ENCODE measurements at regions not wholly inside any gene's neighbourhood (a gene's known extent, or its start where the extent isn't known, plus 50 kb on each side); places are given as distances from the start of the nearest gene placed in this dataset.

DNA sequence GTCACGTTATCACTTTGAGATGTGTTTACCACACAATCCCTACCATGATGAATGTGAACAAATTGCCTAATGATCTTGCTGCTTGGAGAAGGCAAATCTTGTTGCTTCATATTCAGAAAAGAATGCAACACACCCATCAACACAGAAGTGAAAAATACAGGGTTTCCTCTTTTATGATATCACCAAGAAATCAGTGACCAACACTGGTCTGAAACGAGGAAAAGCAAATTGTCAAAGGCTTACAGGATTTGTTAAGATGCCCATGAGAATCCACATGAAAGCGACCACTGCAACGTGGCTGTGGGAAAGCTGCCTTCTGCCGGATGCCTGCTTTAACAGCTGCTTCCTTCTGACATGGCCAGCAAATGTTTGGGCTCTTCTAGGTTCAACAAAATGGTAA, 397.6 kb upstream of the LRATD1 start:
- FAIRE-seq (no peak), DNase-seq (ENCODE audit: low read depth, low spot score) (no peak), ATAC-seq (no peak)
- POLR2A ChIA-PET, result no interaction called here
- no peaks in the 10 kb centered on the region for H4K20me1 ChIP-seq (ENCODE audit: control insufficient read depth, insufficient read depth)
- no peak overlapping the region for H3K27ac ChIP-seq (ENCODE audit: control insufficient read depth, insufficient read depth)
- in situ Hi-C loops (cut with MboI) (no loop called here), intact Hi-C loops (cut with micrococcal nuclease; ENCODE audit: unreplicated experiment) (no loop called here)
- SMC1A ChIA-PET (ENCODE audit: uncharacterized antibody, unreplicated experiment), result no interaction called here
- H2AFZ ChIP-seq (ENCODE audit: control insufficient read depth, low read depth, low read length), result no peak overlapping the region
- CTCF ChIA-PET, result no interaction called here
- TF ChIP-seq, protein P1, sequence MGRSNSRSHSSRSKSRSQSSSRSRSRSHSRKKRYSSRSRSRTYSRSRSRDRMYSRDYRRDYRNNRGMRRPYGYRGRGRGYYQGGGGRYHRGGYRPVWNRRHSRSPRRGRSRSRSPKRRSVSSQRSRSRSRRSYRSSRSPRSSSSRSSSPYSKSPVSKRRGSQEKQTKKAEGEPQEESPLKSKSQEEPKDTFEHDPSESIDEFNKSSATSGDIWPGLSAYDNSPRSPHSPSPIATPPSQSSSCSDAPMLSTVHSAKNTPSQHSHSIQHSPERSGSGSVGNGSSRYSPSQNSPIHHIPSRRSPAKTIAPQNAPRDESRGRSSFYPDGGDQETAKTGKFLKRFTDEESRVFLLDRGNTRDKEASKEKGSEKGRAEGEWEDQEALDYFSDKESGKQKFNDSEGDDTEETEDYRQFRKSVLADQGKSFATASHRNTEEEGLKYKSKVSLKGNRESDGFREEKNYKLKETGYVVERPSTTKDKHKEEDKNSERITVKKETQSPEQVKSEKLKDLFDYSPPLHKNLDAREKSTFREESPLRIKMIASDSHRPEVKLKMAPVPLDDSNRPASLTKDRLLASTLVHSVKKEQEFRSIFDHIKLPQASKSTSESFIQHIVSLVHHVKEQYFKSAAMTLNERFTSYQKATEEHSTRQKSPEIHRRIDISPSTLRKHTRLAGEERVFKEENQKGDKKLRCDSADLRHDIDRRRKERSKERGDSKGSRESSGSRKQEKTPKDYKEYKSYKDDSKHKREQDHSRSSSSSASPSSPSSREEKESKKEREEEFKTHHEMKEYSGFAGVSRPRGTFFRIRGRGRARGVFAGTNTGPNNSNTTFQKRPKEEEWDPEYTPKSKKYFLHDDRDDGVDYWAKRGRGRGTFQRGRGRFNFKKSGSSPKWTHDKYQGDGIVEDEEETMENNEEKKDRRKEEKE (IDR thresholded peaks at IDR 0.05), result no peak
- TF ChIP-seq BMI1 (IDR thresholded peaks at IDR 0.05; ENCODE audit: borderline replicate concordance), result no peak
- no peak for TF ChIP-seq NFYA (IDR thresholded peaks at IDR 0.05; ENCODE audit: borderline replicate concordance, low read depth, low read length)
- TF ChIP-seq KLF5 (IDR thresholded peaks at IDR 0.05; ENCODE audit: partially characterized antibody), result no peak
- TF ChIP-seq, protein P2, sequence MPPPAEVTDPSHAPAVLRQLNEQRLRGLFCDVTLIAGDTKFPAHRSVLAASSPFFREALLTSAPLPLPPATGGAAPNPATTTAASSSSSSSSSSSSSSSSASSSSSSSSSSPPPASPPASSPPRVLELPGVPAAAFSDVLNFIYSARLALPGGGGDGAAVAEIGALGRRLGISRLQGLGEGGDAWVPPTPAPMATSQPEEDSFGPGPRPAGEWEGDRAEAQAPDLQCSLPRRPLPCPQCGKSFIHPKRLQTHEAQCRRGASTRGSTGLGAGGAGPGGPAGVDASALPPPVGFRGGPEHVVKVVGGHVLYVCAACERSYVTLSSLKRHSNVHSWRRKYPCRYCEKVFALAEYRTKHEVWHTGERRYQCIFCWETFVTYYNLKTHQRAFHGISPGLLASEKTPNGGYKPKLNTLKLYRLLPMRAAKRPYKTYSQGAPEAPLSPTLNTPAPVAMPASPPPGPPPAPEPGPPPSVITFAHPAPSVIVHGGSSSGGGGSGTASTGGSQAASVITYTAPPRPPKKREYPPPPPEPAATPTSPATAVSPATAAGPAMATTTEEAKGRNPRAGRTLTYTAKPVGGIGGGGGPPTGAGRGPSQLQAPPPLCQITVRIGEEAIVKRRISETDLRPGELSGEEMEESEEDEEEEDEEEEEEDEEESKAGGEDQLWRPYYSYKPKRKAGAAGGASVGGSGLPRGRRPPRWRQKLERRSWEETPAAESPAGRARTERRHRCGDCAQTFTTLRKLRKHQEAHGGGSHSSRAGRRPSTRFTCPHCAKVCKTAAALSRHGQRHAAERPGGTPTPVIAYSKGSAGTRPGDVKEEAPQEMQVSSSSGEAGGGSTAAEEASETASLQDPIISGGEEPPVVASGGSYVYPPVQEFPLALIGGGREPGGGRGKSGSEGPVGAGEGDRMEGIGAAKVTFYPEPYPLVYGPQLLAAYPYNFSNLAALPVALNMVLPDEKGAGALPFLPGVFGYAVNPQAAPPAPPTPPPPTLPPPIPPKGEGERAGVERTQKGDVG (CRISPR knock-in tag; IDR thresholded peaks at IDR 0.05), result no peak
- TF ChIP-seq CBX5 (IDR thresholded peaks at IDR 0.05; ENCODE audit: low read depth), result no peak
- TF ChIP-seq, protein P3, sequence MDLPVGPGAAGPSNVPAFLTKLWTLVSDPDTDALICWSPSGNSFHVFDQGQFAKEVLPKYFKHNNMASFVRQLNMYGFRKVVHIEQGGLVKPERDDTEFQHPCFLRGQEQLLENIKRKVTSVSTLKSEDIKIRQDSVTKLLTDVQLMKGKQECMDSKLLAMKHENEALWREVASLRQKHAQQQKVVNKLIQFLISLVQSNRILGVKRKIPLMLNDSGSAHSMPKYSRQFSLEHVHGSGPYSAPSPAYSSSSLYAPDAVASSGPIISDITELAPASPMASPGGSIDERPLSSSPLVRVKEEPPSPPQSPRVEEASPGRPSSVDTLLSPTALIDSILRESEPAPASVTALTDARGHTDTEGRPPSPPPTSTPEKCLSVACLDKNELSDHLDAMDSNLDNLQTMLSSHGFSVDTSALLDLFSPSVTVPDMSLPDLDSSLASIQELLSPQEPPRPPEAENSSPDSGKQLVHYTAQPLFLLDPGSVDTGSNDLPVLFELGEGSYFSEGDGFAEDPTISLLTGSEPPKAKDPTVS (IDR thresholded peaks at IDR 0.05; ENCODE audit: low read depth, low read length), result no peak
- TF ChIP-seq RUNX3 (IDR thresholded peaks at IDR 0.05; ENCODE audit: low read length), result peak; percentile 14; the same call in 1 of the 2 replicates
- no peak for TF ChIP-seq NRF1 (conservative IDR thresholded peaks at IDR 0.05; ENCODE audit: low read depth, low read length)
- H3K9ac ChIP-seq (ENCODE audit: control insufficient read depth, insufficient read depth, low read length), result no peak overlapping the region
- RAD21 ChIA-PET (ENCODE audit: unreplicated experiment), result no interaction called here
- no peaks in the 10 kb centered on the region for H3K4me1 ChIP-seq (ENCODE audit: control insufficient read depth, insufficient read depth, low read length)
- no peaks in the 10 kb centered on the region for H3K9me3 ChIP-seq (replicated peaks; ENCODE audit: control insufficient read depth, insufficient read depth, low read length)
- H3K4me2 ChIP-seq (ENCODE audit: control insufficient read depth, insufficient read depth), result no peak overlapping the region
- 29% methylated on average over 5 of the region's 5 CpGs for WGBS (ENCODE audit: insufficient coverage, insufficient replicate concordance, low lambda C conversion rate, missing lambda C conversion rate)
- no TSS peak for BruUV-seq (replicated peaks)
- H3K79me2 ChIP-seq (ENCODE audit: control insufficient read depth, insufficient read depth, low read length), result no peaks in the 10 kb centered on the region
- no peaks in the 10 kb centered on the region for H3K27me3 ChIP-seq (replicated peaks in 1 of 2; ENCODE audit: control insufficient read depth in 2 of 2, insufficient read depth in 2 of 2, low read length in 1 of 2)
- no peak overlapping the region for H3K4me3 ChIP-seq
- no peaks in the 10 kb centered on the region for H3K36me3 ChIP-seq (ENCODE audit: control insufficient read depth in 2 of 2, insufficient read depth in 2 of 2, low read length in 1 of 2)
